HG03025 (cell line): ENCODE measurements at regions not wholly inside any gene's neighbourhood (a gene's known extent, or its start where the extent isn't known, plus 50 kb on each side); places are given as distances from the start of the nearest gene placed in this dataset.
A peak's percentile ranks its signal among the peaks of the same experiment; 100 is the strongest.

Experiments used
- ATAC-seq: cut with Tn5 transposase; IDR thresholded peaks from one replicate; pipeline ENCODE4 v1.9.1; 2021; ENCODE audit warnings: mild to moderate bottlenecking, moderate library complexity; ENCODE audit not compliant: unreplicated experiment, low FRiP score

GRCh38 chr6:14641423-14642135 lies 524.0 kb downstream of the CD83 start:
- ATAC-seq = no peak

DNA sequence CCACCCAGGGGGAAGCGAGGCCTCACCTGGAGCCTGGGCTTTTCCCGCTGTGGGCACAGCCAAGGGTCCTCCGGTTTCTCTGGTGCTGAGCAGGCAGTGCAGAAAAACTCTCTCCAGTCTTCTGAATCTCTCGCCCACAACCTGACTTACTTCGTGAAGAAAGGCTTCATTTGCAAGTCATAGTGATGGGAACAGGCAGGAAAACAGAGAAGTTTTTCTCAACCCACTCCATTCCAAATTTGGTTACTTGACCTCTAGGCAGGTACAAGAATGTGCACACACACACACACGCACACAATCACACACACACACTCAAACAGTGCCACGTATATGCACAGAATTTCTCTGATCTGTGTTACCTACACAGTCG lies 524.5 kb downstream of the CD83 start:
- ATAC-seq = no peak

- no peak for ATAC-seq
Observed at GRCh38 chr6:14642842-14643241, 525.3 kb downstream of the CD83 start.

DNA sequence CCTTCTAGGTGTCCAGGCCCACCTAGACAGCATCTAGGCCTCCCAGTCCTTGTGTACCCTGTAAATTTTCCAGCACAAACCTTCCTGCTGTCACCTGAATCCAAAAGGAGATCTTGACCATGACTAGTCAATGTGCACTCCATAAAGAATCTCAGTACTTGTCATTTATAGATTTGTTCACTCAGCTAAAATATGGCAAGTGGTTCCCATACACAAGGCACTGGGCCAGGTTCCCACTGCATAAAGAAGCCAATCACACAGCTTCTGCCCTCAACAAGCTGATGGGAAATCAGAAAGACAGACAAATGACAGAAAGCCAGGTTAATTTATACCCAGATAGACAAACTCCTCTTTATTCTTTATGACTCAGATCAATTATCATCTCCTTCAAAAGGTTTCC lies 526.8 kb downstream of the CD83 start:
- no peak for ATAC-seq

DNA sequence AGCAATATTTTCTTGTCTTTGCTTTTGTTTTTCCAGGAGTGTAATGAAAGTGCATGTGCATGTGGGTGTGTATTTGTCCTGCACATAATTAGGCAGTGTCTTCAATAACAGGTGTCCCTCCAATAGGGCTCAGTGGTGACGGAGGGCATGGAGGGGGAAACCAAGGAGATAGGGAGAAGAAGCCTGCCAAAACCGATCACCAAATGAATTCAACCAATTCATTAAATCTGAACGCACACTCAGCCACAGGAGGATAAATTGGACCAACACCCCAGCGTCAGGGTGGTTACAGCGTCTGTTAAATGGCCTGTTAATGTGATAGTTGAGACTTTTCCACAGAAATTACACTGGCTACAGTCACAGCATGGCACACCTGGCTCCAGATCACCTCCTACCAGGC lies 527.6 kb downstream of the CD83 start:
- ATAC-seq = no peak

DNA sequence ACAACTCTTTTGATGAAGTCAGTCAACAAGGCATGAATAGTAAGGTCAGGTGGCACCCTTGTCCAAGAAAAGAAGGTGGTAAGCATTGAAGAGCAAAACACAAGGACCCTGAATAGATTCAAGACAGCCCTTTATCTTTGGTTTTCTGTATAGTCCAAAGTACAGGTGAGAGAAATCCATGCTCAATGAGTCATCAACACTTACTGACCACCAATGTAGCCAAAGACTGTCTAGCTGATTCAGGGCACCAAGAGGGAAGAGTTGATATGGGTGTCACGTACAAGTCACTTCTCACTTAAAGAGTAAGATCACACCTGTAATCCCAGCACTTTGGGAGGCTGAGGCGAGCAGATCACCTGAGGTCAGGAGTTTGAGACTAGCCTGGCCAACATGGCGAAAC lies 528.3 kb downstream of the CD83 start:
- no peak for ATAC-seq

DNA sequence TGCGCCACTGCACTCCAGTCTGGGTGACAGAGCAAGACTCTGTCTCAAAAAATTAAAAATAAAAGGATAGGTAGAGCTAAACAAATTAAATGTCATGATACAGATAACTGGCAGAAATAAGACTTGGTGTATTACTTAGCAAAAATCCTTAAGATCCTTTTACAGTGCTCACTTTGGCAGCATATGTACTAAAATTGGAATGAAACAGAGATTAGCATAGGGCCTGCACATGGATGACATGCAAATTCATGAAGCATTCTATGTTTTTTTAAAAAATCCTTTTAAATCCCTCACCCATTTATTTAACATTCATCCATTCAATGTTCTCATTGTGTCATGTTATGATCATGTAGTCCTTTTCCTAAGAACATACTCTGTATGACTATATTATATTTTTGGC lies 528.8 kb downstream of the CD83 start:
- ATAC-seq = no peak

- no peak for ATAC-seq
Observed at GRCh38 chr6:14647357-14647756, 529.8 kb downstream of the CD83 start.

GRCh38 chr6:14652536-14652935 lies 535.0 kb downstream of the CD83 start:
- no peak for ATAC-seq

GRCh38 chr6:14655201-14656061 lies 537.9 kb downstream of the CD83 start:
- ATAC-seq = no peak

GRCh38 chr6:14656078-14656521 lies 538.5 kb downstream of the CD83 start:
- no peak for ATAC-seq

DNA sequence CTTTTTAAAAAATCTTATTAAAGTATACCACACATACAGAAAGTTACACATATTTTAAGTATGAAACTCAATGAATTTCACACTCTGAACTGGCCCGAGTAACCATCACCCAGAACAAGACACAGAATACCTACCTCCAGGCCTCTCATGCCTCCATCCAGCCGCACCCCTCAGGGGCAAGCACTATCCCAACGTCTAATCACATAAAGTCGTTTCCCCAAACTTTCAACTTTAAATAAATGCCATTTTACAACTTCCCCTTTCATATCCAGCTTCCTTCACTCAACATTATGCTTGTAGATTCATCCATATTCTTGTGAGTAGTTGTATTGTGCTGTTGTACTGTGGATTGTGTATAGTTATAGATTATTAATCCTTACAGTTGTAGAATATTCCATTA lies 539.1 kb downstream of the CD83 start:
- no peak for ATAC-seq

DNA sequence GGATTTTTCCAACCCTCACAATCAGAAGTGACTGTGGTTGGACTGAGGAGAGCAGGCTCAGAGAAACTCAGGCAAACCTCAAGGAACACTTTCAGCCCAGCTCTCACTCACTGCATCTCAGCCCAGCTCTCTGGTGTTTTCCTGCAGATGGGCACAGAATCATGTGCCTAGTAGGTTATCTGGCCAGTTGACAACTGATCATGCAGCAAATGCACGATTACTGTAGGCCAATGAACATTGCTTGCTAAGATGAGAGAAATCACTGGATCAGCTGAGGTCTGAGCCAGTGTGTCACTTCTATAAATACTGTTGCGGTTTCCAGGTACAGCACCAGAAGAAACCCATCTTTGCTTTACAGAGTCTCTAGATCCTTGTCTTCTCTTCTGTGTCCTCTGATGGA lies 540.5 kb downstream of the CD83 start:
- no peak for ATAC-seq

- ATAC-seq = no peak
Observed at GRCh38 chr6:14658886-14659561, 541.5 kb downstream of the CD83 start.

DNA sequence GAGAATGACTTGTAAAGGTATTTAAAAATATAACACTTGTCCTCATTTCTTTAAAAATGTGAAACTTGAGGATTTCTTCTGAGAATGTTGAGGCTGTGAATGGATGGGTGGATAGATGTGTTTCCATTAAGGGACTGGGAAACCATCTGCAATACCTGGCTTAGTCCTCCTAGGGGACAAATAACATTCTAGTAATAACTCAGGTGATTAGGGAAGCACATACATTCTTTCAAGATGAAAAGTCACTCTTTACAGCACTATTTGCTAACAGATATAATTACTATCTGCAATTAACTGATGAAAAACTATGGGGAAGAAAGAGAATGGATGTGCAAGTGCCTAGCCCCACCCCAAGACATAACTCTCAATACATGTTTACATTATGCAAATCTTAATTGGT lies 542.3 kb downstream of the CD83 start:
- no peak for ATAC-seq

- no peak for ATAC-seq
Observed at GRCh38 chr6:14660806-14661579, 543.4 kb downstream of the CD83 start.

DNA sequence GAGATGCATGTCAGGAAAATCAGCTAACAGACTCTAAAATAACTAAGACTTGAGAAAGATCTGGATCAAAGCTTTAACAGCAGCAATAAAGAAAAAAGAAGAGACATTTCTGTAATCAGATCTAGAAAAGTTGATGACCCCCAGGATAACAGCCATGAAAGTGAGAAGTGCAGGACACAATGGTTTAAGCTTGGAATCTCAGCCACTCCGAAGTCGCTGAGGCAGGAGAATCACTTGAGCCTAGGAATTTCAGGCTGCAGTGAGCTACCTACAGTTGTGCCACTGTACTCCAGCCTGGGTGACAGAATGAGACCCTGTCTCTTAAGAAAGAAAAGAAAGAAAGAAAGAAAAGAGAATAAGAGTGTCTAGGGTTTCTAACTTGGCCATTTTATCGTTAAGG lies 544.1 kb downstream of the CD83 start:
- ATAC-seq = no peak

DNA sequence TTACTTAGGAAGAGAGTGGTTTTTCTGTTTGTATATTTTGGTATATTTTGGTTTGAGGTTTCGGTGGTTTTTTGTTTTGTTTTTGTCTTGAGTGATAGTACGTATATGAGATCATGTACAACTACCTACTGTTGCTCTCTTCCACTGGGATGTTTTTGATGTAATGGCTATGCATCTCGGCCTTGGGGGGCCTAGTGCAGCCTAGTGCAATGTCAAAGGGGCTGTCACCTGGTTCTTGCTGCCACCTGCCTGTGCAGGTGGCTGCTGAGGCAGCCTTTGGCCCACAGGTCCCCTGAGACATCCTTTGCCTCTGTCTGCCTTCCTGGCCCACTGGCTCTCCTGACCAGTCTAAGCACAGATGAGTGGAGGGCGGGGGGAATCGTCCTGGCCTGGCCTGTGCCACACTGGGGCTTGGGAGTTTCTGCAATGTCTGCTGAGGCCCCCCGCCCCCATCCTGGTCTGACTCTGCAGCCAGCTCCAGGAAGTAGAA lies 546.6 kb downstream of the CD83 start:
- ATAC-seq = peak; percentile 64

DNA sequence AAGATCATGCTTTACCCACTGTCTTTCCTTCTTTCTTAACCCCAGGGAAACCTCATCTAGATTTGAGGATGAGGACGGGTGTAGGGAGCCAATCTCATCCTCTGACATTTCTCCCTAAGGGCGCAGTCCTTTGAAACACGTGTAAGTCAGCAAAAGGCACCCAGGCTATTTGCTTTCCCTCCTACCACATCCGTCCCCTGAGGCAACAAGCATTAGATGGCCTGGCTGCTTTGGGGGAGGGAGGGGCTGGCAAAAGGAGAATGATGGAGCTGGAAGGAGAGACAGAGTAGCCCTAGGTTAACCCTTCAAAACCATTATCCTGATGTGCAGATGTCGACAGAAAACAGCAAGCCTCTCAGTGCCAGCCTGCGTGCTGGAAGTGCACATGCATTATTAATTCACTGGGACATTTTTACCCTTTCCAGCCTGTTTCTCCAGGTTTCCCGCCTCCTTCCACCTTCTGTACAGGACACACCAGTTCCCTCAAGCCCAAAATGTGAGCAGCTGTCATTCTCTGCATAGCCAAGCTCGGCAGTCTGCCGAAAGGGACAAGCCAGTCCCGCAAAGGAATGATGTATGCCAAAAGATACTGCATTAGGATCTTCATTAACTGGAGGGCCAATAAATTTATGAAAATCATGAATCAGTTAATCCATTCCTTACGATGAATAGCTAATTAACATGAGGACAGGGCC lies 547.2 kb downstream of the CD83 start:
- ATAC-seq = no peak
